GM12891 (cell line): ENCODE measurements at regions not wholly inside any gene's neighbourhood (a gene's known extent, or its start where the extent isn't known, plus 50 kb on each side); places are given as distances from the start of the nearest gene placed in this dataset.
"Not testable (repeated sequence)": the region's sequence is repeated elsewhere in the genome, so short reads cannot be mapped to it uniquely, and the experiment has no call there.

Experiments used
- DNase-seq: peaks from one replicate; pipeline ENCODE4 v3.0.0; 2011; ENCODE audit warnings: low spot score; ENCODE audit not compliant: insufficient read length
- FAIRE-seq: peaks from 2 replicates; lab custom pipeline; 2011; peaks lifted over from hg19 to GRCh38; lab: Jason Lieb, UNC
- PAX5 ChIP-seq: IDR thresholded peaks from 2 replicates; pipeline ENCODE4 v1.6.1; 2011; ENCODE audit warnings: low read length, moderate library complexity, mild to moderate bottlenecking; ENCODE audit not compliant: insufficient read depth, severe bottlenecking
- POLR2A ChIP-seq: IDR thresholded peaks from 2 replicates; pipeline ENCODE4 v1.6.1; 2011; ENCODE audit warnings: low read depth, low read length, control low read depth
- POLR2AphosphoS5 ChIP-seq: IDR thresholded peaks from 2 replicates; pipeline ENCODE4 v1.6.1; 2011; ENCODE audit warnings: low read depth, low read length, control low read depth
- POU2F2 ChIP-seq: IDR thresholded peaks from 2 replicates; pipeline ENCODE4 v1.6.1; 2011; ENCODE audit warnings: low read depth, mild to moderate bottlenecking, control low read depth, low read length, moderate library complexity
- SPI1 ChIP-seq: IDR thresholded peaks from 2 replicates; pipeline ENCODE4 v1.6.1; 2011; ENCODE audit warnings: low read depth, low read length, control low read depth
- TAF1 ChIP-seq: IDR thresholded peaks from 2 replicates; pipeline ENCODE4 v1.6.1; 2011; ENCODE audit warnings: low read depth, low read length, control low read depth

- FAIRE-seq (no peak), DNase-seq (no peak)
- TF ChIP-seq PAX5, result no peak
- no peak for TF ChIP-seq SPI1
- no peak for TF ChIP-seq POLR2AphosphoS5
- TF ChIP-seq TAF1, result no peak
- no peak for TF ChIP-seq POU2F2
- no peak for TF ChIP-seq POLR2A
These were observed 174.4 kb upstream of the SPIN4 start for GRCh38 chrX:63525491-63525890.

DNA sequence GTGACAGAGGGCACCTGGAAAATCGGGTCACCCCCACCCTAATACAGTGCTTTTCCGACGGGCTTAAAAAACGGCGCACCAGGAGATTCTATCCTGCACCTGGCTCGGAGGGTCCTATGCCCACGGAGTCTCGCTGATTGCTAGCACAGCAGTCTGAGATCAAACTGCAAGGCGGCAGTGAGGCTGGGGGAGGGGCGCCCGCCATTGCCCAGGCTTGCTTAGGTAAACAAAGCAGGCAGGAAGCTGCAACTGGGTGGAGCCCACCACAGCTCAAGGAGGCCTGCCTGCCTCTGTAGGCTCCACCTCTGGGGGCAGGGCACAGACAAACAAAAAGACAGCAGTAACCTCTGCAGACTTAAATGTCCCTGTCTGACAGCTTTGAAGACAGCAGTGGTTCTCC is 168.2 kb upstream of the SPIN4 start:
- not testable (repeated sequence) for DNase-seq, FAIRE-seq

DNA sequence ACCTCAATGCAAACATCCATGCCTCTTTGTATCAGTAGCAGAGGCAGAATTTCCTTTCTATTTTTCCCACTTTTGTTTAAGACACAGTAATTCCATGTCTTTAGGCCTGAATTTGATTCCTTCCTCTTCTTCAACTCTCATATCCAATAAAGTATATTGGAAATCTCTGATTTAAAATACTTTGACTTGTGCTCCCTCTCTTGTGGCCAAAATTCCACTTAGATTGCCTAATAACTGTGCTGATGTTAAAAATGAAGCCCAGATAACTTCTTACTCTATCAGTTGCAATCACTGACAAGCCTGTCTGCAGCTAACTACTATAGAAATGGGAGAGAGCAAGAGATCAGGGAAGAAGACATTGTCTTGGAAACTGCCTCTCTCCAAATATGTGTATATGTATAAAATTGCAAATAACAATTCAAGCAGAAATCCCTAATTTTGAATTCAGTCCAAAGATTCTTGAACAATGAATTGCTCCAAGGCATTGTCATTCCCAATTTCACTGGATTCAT is 163.5 kb upstream of the SPIN4 start:
- TF ChIP-seq POLR2A (no peak), TAF1 (no peak), PAX5 (no peak), POLR2AphosphoS5 (no peak), SPI1 (no peak), POU2F2 (no peak)
- DNase-seq (no peak), FAIRE-seq (no peak)

DNA sequence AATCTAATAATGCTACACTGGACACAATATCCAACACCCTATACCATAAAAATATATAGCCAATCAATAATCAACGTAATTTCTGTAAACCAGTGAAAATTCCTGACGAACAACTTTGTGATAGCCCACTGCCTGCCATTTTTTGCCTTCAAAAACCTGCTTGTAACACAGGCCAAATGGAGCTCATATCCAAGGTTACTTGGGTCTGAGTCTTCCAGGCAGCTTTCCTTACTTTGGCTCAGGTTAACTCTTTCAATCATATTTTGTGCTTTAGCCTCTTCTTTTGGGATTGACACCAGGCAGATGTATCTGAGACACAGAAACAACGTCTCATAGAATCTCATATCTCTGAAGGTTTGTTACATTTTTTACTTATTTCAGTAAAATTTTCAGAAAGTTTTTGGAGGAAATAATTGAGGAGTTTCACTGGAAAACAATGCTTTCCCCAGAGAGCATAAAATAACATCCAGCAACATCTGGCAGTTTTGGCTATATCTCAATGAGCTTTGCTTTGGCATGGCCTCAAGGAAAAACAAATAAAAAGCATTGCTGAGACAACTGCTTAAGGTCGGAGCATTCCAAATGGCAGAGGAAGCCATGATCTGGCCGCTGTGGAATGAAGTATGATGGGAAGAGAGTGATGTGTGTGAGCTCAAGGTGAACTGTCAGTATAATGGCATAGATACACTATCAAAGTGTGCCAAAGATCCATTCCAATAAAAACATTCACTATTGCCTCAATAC is 162.9 kb upstream of the SPIN4 start:
- no peak for FAIRE-seq
- no peak for DNase-seq
- TF ChIP-seq PAX5 (no peak), TAF1 (no peak), POU2F2 (no peak), POLR2AphosphoS5 (no peak), POLR2A (no peak), SPI1 (no peak)

DNA sequence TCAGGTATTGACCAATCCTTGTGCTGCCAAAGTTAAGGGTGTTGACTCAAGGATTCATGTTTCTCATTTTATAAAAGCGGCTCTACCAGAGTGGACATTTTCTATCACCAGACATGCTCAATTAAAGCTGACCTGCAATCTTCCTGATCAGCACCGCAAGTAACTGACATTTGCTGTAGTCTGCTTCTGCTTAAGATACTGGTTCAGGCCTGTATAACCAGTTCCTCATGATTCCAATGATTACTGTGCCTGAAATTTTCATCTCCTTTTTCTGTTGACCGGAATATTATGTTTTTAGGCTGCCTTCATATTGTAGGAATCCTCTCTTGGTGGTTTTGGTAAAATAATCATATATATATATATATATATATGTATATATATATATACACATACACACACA is 160.2 kb upstream of the SPIN4 start:
- TF ChIP-seq POU2F2 (no peak), PAX5 (no peak), SPI1 (no peak), POLR2A (no peak), POLR2AphosphoS5 (no peak), TAF1 (no peak)
- no peak for FAIRE-seq
- DNase-seq, result no peak

DNA sequence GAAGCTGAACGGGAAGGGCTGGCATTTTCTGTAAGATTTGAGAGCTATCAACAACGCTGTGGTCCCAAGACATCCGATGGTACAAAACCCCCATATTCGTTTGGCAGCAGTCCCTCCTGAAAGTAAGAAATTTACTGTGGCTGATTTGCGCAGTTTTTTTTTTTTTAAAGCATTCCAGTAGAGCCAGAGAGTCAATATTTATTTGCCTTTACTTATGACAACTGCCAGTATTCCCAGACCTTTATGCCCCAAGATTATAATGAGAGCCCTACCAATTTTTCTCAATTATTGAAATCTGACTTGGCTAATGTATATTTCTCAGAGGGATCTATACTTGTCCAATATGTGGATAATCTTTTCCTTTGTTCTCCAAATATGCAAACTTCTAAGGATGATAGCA is 157.5 kb upstream of the SPIN4 start:
- DNase-seq (no peak), FAIRE-seq (no peak)
- no peak for TF ChIP-seq PAX5
- TF ChIP-seq POLR2A, result no peak

GRCh38 chrX:63506320-63506719 is 155.2 kb upstream of the SPIN4 start:
- TF ChIP-seq SPI1 (no peak), POU2F2 (no peak)
- FAIRE-seq, result peak; percentile 84
- no peak for DNase-seq

DNA sequence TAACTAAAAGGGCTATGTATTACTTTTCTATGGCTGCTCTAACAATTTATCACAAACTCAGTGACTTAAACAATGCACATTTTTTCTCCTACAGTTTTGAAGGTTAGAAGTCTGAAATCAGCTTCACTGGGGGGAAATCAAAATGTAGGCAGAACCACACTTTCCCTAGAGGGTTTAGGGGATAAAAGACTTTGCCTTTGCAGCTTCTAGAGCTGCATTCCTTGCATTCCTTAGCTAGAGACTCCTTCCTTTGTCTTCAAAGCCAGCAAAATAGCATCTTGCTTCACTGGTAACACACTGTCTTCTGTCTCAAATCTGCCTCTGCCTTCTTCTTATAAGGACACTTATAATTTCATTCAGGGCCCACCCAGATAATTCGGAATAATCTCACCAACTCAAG is 152.4 kb upstream of the SPIN4 start:
- FAIRE-seq (no peak), DNase-seq (no peak)
- TF ChIP-seq PAX5, result no peak
- no peak for TF ChIP-seq POU2F2
- no peak for TF ChIP-seq TAF1
- no peak for TF ChIP-seq SPI1
- TF ChIP-seq POLR2AphosphoS5, result no peak
- TF ChIP-seq POLR2A, result no peak

DNA sequence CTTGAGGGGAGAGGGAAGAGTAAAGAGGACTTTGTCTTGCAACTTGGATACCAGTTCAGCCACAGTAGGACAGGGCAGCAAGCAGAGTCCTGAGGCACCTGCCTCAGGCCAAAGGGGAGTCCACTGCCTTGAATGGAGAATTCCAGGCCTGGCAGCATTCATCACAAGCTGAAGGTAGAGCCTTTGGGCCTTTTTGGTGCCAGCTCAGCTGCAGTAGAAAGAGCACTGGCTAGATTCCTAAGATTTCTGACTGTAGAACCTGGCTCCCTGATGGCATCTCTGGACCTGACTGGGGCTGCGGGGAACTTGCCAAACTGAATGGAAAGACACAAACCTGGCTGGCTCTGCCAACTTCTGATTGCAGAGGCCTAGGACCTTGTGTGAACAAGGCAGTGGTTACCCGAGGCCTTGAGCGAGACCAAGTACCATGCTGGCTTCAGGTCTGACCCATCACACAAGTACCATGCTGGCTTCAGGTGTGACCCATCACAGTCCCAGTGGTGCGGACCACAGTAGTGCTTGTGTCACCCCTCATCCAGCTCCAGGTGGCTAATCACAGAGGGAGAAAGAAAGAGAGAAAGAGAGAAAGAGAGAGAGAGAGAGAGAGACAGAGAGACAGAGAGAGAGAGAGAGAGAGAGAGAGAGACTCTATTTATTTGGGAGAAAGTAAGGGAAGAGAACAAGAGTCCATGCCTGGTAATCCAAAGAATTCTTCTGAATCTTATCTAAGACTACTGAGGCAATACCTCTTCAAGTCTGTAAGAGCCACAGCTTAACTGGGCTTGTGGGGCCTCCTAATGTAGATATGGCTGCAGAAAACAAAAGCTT is 137.6 kb upstream of the SPIN4 start:
- DNase-seq, result no peak
- no peak for FAIRE-seq
- no peak for TF ChIP-seq SPI1
- TF ChIP-seq POU2F2, result no peak
- no peak for TF ChIP-seq PAX5
- TF ChIP-seq TAF1, result no peak
- TF ChIP-seq POLR2AphosphoS5, result no peak
- no peak for TF ChIP-seq POLR2A

DNA sequence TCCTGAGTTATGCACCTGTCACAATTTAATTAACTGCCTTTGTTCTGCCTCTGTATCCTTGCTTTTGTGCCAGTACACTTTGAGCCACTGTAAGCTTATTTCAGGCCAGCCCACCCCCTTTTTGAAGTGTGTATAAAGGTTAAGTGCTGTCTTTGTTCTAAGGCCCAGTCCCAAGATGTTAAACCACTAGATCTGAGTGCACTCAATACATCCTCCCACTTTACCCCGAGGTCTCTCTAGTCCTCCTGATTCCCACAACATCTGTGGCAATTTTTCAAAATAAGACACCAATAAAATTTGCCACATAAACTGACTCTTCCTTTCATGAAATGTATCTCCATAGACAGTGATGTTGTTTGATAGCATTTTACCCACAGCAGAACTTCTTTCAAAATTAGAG is 124.1 kb upstream of the SPIN4 start:
- DNase-seq (no peak), FAIRE-seq (no peak)
- TF ChIP-seq SPI1 (no peak), POLR2AphosphoS5 (no peak), POLR2A (no peak), PAX5 (no peak), POU2F2 (no peak), TAF1 (no peak)

GRCh38 chrX:63471004-63471403 is 119.9 kb upstream of the SPIN4 start:
- no peak for TF ChIP-seq SPI1
- no peak for TF ChIP-seq POLR2A
- TF ChIP-seq POU2F2, result no peak
- no peak for TF ChIP-seq POLR2AphosphoS5
- TF ChIP-seq PAX5, result no peak
- no peak for TF ChIP-seq TAF1
- FAIRE-seq, result no peak
- no peak for DNase-seq
